Colonic mucosa (tissue), 4 donors: ENCODE measurements at regions not wholly inside any gene's neighbourhood (a gene's known extent, or its start where the extent isn't known, plus 50 kb on each side); places are given as distances from the start of the nearest gene placed in this dataset.

Source experiments
- DNase-seq: peaks from one replicate; pipeline ENCODE4 v3.0.0-alpha.2; 2020
- H3K27ac ChIP-seq: fragments of 200-600 bp; one replicate; pipeline ENCODE4 v1.8.0; 2021
- H3K27me3 ChIP-seq: fragments of 200-600 bp; one replicate; pipeline ENCODE4 v1.8.0; 2021
- H3K36me3 ChIP-seq: fragments of 200-600 bp; one replicate; pipeline ENCODE4 v1.8.0; 2021
- H3K4me1 ChIP-seq: fragments of 200-600 bp; one replicate; pipeline ENCODE4 v1.8.0; 2021; ENCODE audit warnings: mild to moderate bottlenecking
- H3K4me3 ChIP-seq: fragments of 200-600 bp; one replicate; pipeline ENCODE4 v1.8.0; 2021
- H3K9ac ChIP-seq, 2 donors: one replicate each; pipeline ENCODE4 v1.7.0; 2013; ENCODE audit warnings: control low read depth in 2 of 2, low read depth in 2 of 2, low read length in 2 of 2
- H3K9me3 ChIP-seq: fragments of 200-600 bp; one replicate; pipeline ENCODE4 v1.8.0; 2021
- CTCF ChIP-seq: fragments of 200-600 bp; IDR thresholded peaks from one replicate; pipeline ENCODE4 v1.8.0; 2022; ENCODE audit warnings: antibody characterized with exemption, mild to moderate bottlenecking
- intact Hi-C: fragments of 100-400 bp; cut with DNase I; formaldehyde crosslinking; loops from one replicate; pipeline ENCODE4 v1.14.1; 2022
- donor health status: healthy.
- donor health status: DM: no; HTN: no; CAD: no.
- donor health status: DM: no; HTN: no; CAD: no.

- Histone ChIP-seq H3K4me1 (no peaks in the 10 kb centered on the region), H3K36me3 (no peaks in the 10 kb centered on the region), H3K27ac (no peak overlapping the region), H3K27me3 (no peaks in the 10 kb centered on the region), H3K4me3 (no peak overlapping the region), H3K9ac (no peak overlapping the region), H3K9me3 (no peaks in the 10 kb centered on the region)
- no peak for DNase-seq
- TF ChIP-seq CTCF: no peak
- intact Hi-C loops: no loop called here
Observed at GRCh38 chr22:48727454-48728058, 1100.1 kb downstream of the BRD1 start.

DNA sequence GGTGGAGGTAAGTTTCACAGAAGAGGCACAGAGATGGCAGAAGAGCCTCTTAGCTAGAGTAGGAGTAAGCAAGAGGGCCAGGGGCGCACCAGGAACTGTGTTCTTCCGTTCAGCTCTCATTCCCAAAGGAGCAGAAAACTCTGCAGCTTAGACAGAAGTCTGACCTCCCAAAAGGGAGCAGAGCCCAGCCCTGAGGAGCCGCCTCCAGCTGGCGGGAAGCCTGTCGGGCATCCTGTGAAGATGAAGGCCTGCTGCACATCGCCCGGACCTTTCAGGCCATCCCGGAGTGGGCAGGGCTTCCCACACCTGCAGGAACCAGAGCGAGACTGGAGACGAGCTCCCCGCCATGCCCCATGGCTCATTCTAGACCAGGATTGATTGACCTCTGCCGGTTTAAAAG is 1102.8 kb downstream of the BRD1 start:
- TF ChIP-seq CTCF: no peak
- intact Hi-C loops: no loop called here
- DNase-seq: no peak
- Histone ChIP-seq H3K4me3 (no peak overlapping the region), H3K27ac (no peak overlapping the region), H3K27me3 (no peaks in the 10 kb centered on the region), H3K9me3 (no peaks in the 10 kb centered on the region), H3K36me3 (no peaks in the 10 kb centered on the region), H3K9ac (no peak overlapping the region), H3K4me1 (no peaks in the 10 kb centered on the region)

GRCh38 chr22:48722661-48723060 is 1105.0 kb downstream of the BRD1 start:
- DNase-seq: no peak
- Histone ChIP-seq H3K4me3 (no peak overlapping the region), H3K4me1 (no peaks in the 10 kb centered on the region), H3K9me3 (no peaks in the 10 kb centered on the region), H3K27me3 (no peaks in the 10 kb centered on the region), H3K9ac (no peak overlapping the region), H3K27ac (no peak overlapping the region), H3K36me3 (no peaks in the 10 kb centered on the region)
- no peak for TF ChIP-seq CTCF
- intact Hi-C loops: no loop called here

- no peak for TF ChIP-seq CTCF
- Histone ChIP-seq H3K36me3 (no peaks in the 10 kb centered on the region), H3K9ac (no peak overlapping the region), H3K9me3 (no peaks in the 10 kb centered on the region), H3K4me1 (no peaks in the 10 kb centered on the region), H3K27ac (no peak overlapping the region), H3K4me3 (no peak overlapping the region), H3K27me3 (no peaks in the 10 kb centered on the region)
- intact Hi-C loops: no loop called here
- DNase-seq: no peak
Observed at GRCh38 chr22:48721395-48721669, 1106.3 kb downstream of the BRD1 start.

- H3K27me3 ChIP-seq: no peaks in the 10 kb centered on the region
- no peaks in the 10 kb centered on the region for H3K4me1 ChIP-seq
- no peak for TF ChIP-seq CTCF
- H3K9me3 ChIP-seq: no peaks in the 10 kb centered on the region
- H3K27ac ChIP-seq: no peak overlapping the region
- no peak for DNase-seq
- intact Hi-C loops: no loop called here
- no peak overlapping the region for H3K9ac ChIP-seq
- no peak overlapping the region for H3K4me3 ChIP-seq
- H3K36me3 ChIP-seq: no peaks in the 10 kb centered on the region
Observed at GRCh38 chr22:48720662-48721394, 1106.8 kb downstream of the BRD1 start.
